Lower lobe of right lung (tissue), 2 donors: ENCODE measurements at regions not wholly inside any gene's neighbourhood (a gene's known extent, or its start where the extent isn't known, plus 50 kb on each side); places are given as distances from the start of the nearest gene placed in this dataset.
"Not testable (repeated sequence)": the region's sequence is repeated elsewhere in the genome, so short reads cannot be mapped to it uniquely, and the experiment has no call there.

Experiments
- ATAC-seq, 2 donors: fragments of 200-7000 bp; cut with Tn5 transposase; one replicate each; pipeline ENCODE4 v1.9.1; 2020 to 2022; ENCODE audit warnings: mild to moderate bottlenecking in 2 of 2, moderate library complexity in 2 of 2
- DNase-seq: peaks from one replicate; pipeline ENCODE4 v3.0.0-alpha.2; 2020
- H3K27ac ChIP-seq: fragments of 200-600 bp; one replicate; pipeline ENCODE4 v1.8.0; 2022
- H3K27me3 ChIP-seq: fragments of 200-600 bp; one replicate; pipeline ENCODE4 v1.8.0; 2022; ENCODE audit warnings: low read depth
- H3K36me3 ChIP-seq: fragments of 200-600 bp; one replicate; pipeline ENCODE4 v1.8.0; 2022; ENCODE audit warnings: mild to moderate bottlenecking
- H3K4me1 ChIP-seq: fragments of 200-600 bp; one replicate; pipeline ENCODE4 v1.8.0; 2022
- H3K4me3 ChIP-seq: fragments of 200-600 bp; one replicate; pipeline ENCODE4 v1.8.0; 2022; ENCODE audit warnings: mild to moderate bottlenecking
- H3K9me3 ChIP-seq: fragments of 200-600 bp; one replicate; pipeline ENCODE4 v1.8.0; 2022
- intact Hi-C: fragments of 100-400 bp; cut with DNase I; formaldehyde crosslinking; loops from one replicate; pipeline ENCODE4 v1.11.0; 2022
- TF ChIP-seq, protein P1 (sequence below): fragments of 200-600 bp; IDR thresholded peaks from one replicate; pipeline ENCODE4 v1.8.0; 2022; ENCODE audit warnings: antibody characterized with exemption, mild to moderate bottlenecking
- donor health status: DM: no; HTN: yes; CAD: no; lungs with severe emphysema.

DNA sequence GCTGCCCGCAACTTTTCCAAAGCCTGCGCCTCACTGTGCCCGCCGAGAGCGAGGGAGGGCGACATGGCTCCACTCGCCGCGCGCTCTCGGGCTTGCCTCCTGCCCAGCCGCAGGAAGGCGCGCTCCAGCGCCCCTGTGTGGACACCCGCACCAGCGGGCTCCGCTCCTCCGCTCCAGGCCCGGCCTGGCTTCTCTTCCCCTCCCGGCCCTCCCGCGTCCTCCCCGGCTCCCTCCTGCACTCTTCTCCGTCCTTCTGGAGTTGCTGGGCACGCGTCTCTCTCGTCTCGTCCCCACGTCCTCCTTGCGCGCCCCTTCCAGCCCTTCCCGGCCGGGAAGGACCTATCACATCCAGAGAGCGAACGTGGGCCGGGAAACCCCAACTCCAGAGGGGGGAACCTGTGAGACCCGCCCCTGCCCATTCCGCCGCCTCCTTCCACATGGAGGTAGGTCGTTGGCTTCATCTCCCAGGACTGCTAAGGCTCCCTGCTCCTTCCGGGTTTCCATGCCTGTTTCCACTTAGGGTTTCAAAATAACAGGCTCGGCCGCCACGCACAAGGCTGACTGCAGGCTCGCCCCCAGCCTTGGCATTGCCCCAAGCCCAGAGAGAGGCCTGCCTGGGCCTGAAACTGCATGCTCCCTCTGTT is 175.4 kb downstream of the ATP6V0E2 start:
- H3K27ac ChIP-seq, H3K27me3 ChIP-seq, H3K9me3 ChIP-seq, intact Hi-C loops, H3K4me1 ChIP-seq, H3K36me3 ChIP-seq: not testable (repeated sequence)
- peak overlapping the region; percentile 55 for H3K4me3 ChIP-seq
- peak; percentile 78 for DNase-seq
- ATAC-seq, result peak; percentile 94 to 95
- TF ChIP-seq, protein P1, sequence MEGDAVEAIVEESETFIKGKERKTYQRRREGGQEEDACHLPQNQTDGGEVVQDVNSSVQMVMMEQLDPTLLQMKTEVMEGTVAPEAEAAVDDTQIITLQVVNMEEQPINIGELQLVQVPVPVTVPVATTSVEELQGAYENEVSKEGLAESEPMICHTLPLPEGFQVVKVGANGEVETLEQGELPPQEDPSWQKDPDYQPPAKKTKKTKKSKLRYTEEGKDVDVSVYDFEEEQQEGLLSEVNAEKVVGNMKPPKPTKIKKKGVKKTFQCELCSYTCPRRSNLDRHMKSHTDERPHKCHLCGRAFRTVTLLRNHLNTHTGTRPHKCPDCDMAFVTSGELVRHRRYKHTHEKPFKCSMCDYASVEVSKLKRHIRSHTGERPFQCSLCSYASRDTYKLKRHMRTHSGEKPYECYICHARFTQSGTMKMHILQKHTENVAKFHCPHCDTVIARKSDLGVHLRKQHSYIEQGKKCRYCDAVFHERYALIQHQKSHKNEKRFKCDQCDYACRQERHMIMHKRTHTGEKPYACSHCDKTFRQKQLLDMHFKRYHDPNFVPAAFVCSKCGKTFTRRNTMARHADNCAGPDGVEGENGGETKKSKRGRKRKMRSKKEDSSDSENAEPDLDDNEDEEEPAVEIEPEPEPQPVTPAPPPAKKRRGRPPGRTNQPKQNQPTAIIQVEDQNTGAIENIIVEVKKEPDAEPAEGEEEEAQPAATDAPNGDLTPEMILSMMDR, result peak; percentile 30

DNA sequence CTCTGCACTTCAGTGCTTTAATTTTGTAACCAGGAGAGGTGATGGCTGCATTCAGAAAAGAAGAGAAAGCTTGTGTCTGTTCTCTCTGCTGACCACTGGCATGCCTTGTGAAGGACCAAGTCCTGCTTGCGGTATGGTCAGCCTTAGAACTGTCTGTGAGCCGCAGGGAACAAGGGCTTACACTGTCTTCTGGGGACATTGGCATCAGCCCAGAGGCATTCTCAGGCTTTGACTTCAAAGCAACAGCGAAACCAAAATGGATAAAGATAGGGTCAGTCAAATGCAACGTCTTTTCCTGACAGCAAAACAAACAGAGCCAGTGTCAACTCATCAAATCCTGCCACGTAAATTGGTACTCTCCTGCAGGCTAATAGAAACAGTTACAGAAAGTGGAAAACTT is 179.6 kb downstream of the ATP6V0E2 start:
- H3K27ac ChIP-seq, DNase-seq, H3K36me3 ChIP-seq, H3K4me1 ChIP-seq, intact Hi-C loops, H3K27me3 ChIP-seq, ATAC-seq, H3K4me3 ChIP-seq, H3K9me3 ChIP-seq: not testable (repeated sequence)

DNA sequence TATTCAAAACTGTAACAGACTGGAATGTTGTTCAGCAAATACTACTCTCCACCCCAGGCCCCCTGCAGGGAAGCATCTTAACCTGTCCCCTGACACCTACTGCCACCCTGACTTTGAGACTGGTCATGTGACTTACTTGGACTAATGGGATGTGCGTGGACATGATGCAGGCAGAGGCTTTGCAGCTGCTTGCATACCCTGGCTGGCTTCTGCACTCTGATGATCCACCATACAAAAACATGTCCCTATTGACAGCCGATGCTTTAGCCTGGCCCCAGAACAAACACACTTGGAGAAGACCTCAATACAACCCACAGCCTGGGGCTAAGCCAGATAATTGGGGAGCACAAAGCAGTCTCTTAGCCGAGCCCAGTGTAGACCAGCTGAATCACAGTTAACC is 180.5 kb downstream of the ATP6V0E2 start:
- H3K27me3 ChIP-seq, H3K36me3 ChIP-seq, H3K4me3 ChIP-seq, H3K9me3 ChIP-seq, ATAC-seq, H3K4me1 ChIP-seq, DNase-seq, H3K27ac ChIP-seq, intact Hi-C loops: not testable (repeated sequence)

DNA sequence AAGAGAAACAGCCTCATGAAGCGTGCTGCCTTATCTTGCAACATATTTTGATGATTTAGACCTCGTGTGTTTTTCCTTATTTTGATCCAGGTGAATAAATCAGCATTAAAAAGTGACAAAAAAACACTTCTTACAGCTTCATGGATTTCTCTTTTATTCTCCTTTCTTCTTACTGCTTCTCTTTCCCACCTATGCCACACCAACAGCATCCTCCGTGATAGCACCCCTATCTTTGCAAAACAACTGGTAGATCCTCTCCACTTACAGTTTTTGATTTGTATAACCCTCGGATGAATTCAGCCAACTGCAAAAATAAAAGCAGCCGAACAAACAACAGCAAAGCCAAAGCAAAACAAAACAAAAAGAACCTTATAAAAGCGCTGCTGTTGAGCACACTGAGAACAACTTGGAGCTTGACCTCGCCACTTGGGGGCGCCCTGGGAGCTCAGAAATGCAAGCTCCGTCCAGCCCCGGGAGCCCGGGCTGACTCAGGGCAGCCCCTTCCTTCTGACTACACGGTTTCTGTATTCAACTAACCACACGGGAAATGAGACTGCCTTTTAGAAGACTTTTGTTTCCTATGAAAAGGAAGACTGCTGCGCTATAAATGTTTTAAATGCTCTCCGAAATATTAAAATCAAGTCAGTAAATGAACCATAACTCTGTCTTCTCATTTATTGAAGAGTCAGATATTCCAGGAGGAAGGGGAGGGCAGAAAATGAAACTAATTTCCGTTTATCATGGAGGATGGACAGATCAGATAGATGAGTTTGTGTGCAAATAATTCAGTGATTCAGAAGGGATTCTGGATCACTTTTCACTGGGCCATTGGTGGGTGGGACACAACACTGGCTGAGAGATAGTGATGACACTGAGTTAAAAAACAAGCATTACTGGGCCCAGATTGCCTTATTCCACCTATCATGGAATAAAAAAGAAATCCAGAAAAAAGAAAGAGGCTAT is 186.8 kb downstream of the ATP6V0E2 start:
- H3K4me3 ChIP-seq, intact Hi-C loops, H3K27ac ChIP-seq, H3K9me3 ChIP-seq, H3K4me1 ChIP-seq, H3K27me3 ChIP-seq, H3K36me3 ChIP-seq: not testable (repeated sequence)
- TF ChIP-seq, protein P1, result peak; percentile 45
- DNase-seq (peak; percentile 86), ATAC-seq (peak; percentile 93 to 94)

DNA sequence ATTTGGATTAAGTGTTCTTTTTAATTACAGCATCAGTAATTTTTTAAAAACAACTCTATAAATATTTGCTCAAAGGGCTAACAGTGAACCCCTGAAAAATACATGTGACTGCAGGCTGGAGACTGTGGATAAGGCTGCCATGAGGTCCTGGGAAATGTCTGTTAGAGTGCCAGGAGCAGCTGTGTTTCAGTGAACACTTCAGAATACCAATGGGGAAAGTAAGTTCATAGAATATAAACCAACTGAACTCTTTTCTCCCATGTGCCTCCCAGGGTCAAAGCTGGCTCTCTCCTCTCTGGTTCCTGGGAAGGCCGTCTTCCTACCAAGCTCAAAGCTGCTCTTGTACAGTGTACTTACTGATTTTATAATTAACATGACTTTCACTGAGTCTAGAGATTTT is 189.4 kb downstream of the ATP6V0E2 start:
- H3K27me3 ChIP-seq, H3K27ac ChIP-seq, H3K4me3 ChIP-seq, H3K9me3 ChIP-seq, ATAC-seq, H3K4me1 ChIP-seq, DNase-seq, H3K36me3 ChIP-seq, intact Hi-C loops: not testable (repeated sequence)

DNA sequence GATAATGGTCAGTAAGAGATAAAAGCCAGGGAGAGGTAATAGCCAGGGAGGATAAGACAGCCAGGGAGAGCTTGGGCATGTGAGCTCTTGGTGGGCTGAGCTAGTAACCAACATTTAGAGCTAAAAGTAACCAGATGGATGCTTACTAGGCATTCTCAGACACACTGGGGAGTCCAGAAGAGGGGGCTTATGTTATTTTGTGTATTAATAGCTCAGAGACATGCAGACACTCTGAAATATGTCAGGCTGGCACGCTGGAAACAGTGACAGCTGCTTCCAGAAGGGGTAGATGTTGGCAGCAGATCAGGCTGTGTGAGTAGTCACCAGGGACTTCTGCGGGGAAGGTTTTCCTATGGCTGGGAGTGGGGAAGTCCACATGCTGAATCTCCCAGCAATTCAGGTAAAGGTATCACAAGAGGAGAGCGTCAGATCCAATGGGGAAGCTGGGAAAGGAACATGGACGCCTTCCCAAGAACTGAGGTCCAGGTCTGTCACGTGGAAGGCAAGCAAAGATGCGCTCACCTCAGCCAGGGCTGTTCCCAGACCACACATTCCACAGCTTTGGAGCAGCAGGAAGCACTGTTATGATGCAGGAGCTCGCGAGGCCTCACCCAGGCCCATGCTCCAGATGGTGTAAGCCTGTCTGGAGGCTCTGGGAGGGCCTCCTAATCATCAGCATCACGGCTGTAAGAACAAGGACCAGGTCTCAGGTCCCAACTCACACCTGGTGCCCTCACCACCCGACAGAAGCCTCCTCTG is 196.0 kb downstream of the ATP6V0E2 start:
- H3K4me3 ChIP-seq, H3K9me3 ChIP-seq, H3K27ac ChIP-seq, DNase-seq, H3K36me3 ChIP-seq, H3K27me3 ChIP-seq, H3K4me1 ChIP-seq, intact Hi-C loops: not testable (repeated sequence)
- peak in 1 of 2 donors; percentile 15 for ATAC-seq

DNA sequence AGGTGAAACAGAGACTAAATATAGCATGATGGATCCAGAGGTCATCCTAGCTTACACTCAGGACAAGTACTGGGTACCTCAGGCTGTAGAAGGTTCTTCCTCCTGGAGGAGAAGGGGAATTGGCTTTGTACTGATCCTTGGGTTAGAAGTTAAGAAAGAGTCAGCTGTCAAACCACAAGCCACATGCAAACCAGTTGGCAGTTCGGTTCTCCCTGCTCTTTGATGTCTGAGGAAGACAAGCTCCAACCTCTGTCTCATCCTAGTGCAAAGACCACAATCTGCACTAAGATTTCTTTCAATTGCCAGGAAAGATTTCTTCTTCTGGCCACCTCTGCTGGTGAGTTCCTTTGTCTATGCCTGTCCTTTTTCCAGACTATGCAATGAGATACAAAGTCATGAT is 203.8 kb downstream of the ATP6V0E2 start:
- H3K27me3 ChIP-seq, intact Hi-C loops, H3K27ac ChIP-seq, H3K9me3 ChIP-seq, DNase-seq, H3K36me3 ChIP-seq, H3K4me1 ChIP-seq, H3K4me3 ChIP-seq, ATAC-seq: not testable (repeated sequence)

DNA sequence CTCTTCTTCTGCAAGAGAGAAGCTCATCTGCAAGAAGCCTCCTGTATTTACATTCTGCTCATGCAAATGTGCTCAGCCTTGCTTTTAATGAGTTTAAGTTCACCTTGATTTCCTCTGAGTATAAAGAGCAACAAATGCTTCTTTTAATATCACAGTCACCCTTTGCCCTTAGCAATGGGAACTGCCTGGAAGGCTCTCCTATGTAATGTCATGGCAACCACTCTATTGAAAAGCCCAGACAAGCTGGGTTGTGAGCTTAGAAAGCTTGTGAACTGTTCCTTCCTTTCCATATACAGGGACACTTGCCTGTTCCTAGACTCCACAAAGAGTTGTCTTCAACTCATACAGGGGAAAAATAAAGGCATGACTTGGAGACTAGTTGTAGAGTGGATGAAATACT is 208.1 kb downstream of the ATP6V0E2 start:
- H3K27ac ChIP-seq, H3K9me3 ChIP-seq, H3K4me1 ChIP-seq, ATAC-seq, H3K4me3 ChIP-seq, intact Hi-C loops, H3K27me3 ChIP-seq, H3K36me3 ChIP-seq, DNase-seq: not testable (repeated sequence)

DNA sequence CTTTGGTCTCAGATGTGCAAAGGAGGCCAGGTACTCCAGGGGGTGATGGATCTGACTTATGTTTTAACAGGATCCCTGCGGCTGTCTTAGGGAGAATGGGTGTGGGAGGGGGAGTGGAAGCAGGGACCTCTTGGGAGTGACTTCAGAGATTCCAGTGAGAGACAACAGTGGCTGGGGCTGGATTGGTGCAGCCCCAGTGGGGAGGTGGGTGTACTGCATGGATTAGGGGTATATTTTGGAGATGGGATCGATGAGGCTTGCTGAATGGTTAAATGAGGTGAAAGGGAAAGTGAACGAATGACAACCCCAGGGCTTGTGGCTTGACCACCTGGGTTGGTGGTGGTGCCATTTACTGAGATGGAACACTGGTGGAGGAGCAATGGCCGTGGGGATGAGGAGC is 211.0 kb downstream of the ATP6V0E2 start:
- DNase-seq, H3K36me3 ChIP-seq, H3K27ac ChIP-seq, H3K9me3 ChIP-seq, intact Hi-C loops, H3K4me1 ChIP-seq, ATAC-seq, H3K27me3 ChIP-seq, H3K4me3 ChIP-seq: not testable (repeated sequence)

DNA sequence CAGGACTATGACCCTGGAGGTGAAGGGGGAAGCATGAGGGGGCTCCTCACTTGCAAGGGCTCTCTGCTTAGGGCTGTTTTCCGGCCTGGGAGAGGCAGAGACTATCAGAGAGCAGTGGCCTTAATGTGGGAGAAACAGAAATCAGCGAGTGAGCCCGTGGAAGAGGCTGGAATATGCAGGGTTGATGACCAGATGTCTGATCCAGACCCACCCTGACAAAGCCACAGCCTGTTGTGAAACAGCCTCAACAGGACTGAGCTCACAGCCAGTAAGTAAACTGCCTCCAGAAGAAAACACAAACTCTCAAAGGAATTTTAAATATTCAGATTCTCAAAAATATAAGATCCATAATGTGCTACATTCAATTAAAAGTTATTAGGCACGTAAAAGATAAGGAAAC is 213.7 kb downstream of the ATP6V0E2 start:
- H3K4me3 ChIP-seq, H3K36me3 ChIP-seq, intact Hi-C loops, H3K27ac ChIP-seq, H3K4me1 ChIP-seq, H3K9me3 ChIP-seq, H3K27me3 ChIP-seq, DNase-seq: not testable (repeated sequence)
- peak in 1 of 2 donors; percentile 63 for ATAC-seq

DNA sequence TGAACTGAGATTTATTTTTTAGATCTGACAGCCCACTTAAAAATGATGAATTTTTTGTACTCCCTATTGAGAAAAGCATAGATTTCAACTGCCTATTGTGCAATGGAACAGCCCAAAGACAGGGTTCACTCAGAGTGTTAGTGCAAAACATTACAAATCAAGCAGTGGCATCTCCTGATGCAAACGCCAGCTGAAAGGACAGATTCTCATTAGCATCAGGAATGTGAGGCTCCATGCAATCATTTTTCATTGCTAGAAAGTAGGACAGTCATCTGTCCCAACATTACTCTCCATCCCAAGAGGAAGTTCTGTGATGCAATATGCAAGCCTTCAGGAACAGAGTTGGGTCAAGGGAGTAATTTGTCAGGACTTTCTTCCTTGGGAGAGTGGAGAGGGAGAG is 215.4 kb downstream of the ATP6V0E2 start:
- intact Hi-C loops, result not testable (repeated sequence)
- ATAC-seq, result peak in 1 of 2 donors; percentile 66

More for the DNA sequence above, 215.4 kb downstream of the ATP6V0E2 start:
- not testable (repeated sequence) for H3K4me1 ChIP-seq, H3K27me3 ChIP-seq, DNase-seq, H3K9me3 ChIP-seq, H3K36me3 ChIP-seq, H3K27ac ChIP-seq, H3K4me3 ChIP-seq
